ENCODE measurements at regions not wholly inside any gene's neighbourhood (a gene's known extent, or its start where the extent isn't known, plus 50 kb on each side); places are given as distances from the start of the nearest gene placed in this dataset.

- TF ChIP-seq SIN3A (conservative IDR thresholded peaks at IDR 0.05 in 1 of 2, IDR thresholded peaks at IDR 0.05 in 1 of 2; ENCODE audit: low read depth in 1 of 2, low read length in 2 of 2): no peak
- TF ChIP-seq, protein P1, sequence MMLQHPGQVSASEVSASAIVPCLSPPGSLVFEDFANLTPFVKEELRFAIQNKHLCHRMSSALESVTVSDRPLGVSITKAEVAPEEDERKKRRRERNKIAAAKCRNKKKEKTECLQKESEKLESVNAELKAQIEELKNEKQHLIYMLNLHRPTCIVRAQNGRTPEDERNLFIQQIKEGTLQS (IDR thresholded peaks at IDR 0.05; ENCODE audit: insufficient read depth, low read depth, low read length): no peak
Measured at GRCh38 chr14:29043737-29044136, 277.1 kb downstream of the FOXG1 start (continued).
